GM23338 (cell line): ENCODE measurements at regions not wholly inside any gene's neighbourhood (a gene's known extent, or its start where the extent isn't known, plus 50 kb on each side); places are given as distances from the start of the nearest gene placed in this dataset.

Experiments
- ATAC-seq: fragments of 200-7000 bp; cut with Tn5 transposase; 3 replicates; pipeline ENCODE4 v1.9.1; 2020
- DNase-seq: peaks from one replicate; pipeline ENCODE4 v3.0.0-alpha.2; 2015; ENCODE audit warnings: low spot score
- H2AFZ ChIP-seq: fragments of 200-600 bp; sonication (generic); 2 replicates; pipeline ENCODE4 v1.8.0; 2016; ENCODE audit warnings: antibody characterized with exemption, mild to moderate bottlenecking, moderate library complexity
- H3F3A ChIP-seq: fragments of 200-600 bp; sonication (generic); replicated peaks from 2 replicates; pipeline ENCODE4 v1.8.0; 2017; ENCODE audit warnings: antibody characterized with exemption, mixed run types, low read depth
- H3K27ac ChIP-seq: fragments of 200-600 bp; sonication (generic); 2 replicates; pipeline ENCODE4 v1.6.1; 2016; ENCODE audit warnings: low read depth
- H3K27me3 ChIP-seq: fragments of 200-600 bp; sonication (generic); 2 replicates; pipeline ENCODE4 v1.8.0; 2016; ENCODE audit warnings: mild to moderate bottlenecking, mixed run types, moderate library complexity; ENCODE audit not compliant: insufficient read depth
- H3K36me3 ChIP-seq: fragments of 200-600 bp; sonication (generic); 2 replicates; pipeline ENCODE4 v1.8.0; 2016; ENCODE audit warnings: mild to moderate bottlenecking; ENCODE audit not compliant: insufficient read depth
- H3K4me1 ChIP-seq: fragments of 200-600 bp; sonication (generic); 2 replicates; pipeline ENCODE4 v1.8.0; 2016; ENCODE audit warnings: mild to moderate bottlenecking, moderate library complexity; ENCODE audit not compliant: insufficient read depth
- H3K4me2 ChIP-seq: fragments of 200-600 bp; sonication (generic); 2 replicates; pipeline ENCODE4 v1.7.1; 2017; ENCODE audit warnings: mixed run types
- H3K4me3 ChIP-seq: fragments of 200-600 bp; sonication (generic); 2 replicates; pipeline ENCODE4 v1.6.1; 2016; ENCODE audit warnings: mixed run types
- H3K79me2 ChIP-seq: fragments of 200-600 bp; sonication (generic); replicated peaks from 2 replicates; pipeline ENCODE4 v1.8.0; 2017; ENCODE audit warnings: mild to moderate bottlenecking; ENCODE audit not compliant: insufficient read depth
- H3K9me2 ChIP-seq: fragments of 200-600 bp; sonication (generic); 2 replicates; pipeline ENCODE4 v1.8.0; 2017; ENCODE audit not compliant: insufficient read depth
- H4K20me1 ChIP-seq: fragments of 200-600 bp; sonication (generic); replicated peaks from 2 replicates; pipeline ENCODE4 v1.8.0; 2017; ENCODE audit warnings: mild to moderate bottlenecking; ENCODE audit not compliant: insufficient read depth
- H3K27ac Mint-ChIP-seq: 2 replicates; pipeline ENCODE4 v1.8.0; 2020; ENCODE audit warnings: inconsistent platforms, mild to moderate bottlenecking, moderate library complexity, mixed read lengths
- H3K27me3 Mint-ChIP-seq: 3 replicates; pipeline ENCODE4 v1.8.0; 2022; ENCODE audit warnings: low read depth, mild to moderate bottlenecking, moderate library complexity, mixed read lengths, inconsistent platforms; ENCODE audit not compliant: insufficient read depth, poor library complexity
- H3K36me3 Mint-ChIP-seq: 3 replicates; pipeline ENCODE4 v1.8.0; 2021; ENCODE audit warnings: low read depth, mild to moderate bottlenecking, inconsistent platforms, moderate library complexity, mixed read lengths
- H3K4me1 Mint-ChIP-seq: 3 replicates; pipeline ENCODE4 v1.8.0; 2020; ENCODE audit warnings: mild to moderate bottlenecking, inconsistent platforms, mixed read lengths
- H3K4me3 Mint-ChIP-seq: 3 replicates; pipeline ENCODE4 v1.8.0; 2021; ENCODE audit warnings: moderate library complexity, mild to moderate bottlenecking, inconsistent platforms, mixed read lengths
- H3K9me3 Mint-ChIP-seq: 3 replicates; pipeline ENCODE4 v1.8.0; 2020; ENCODE audit warnings: moderate library complexity, mild to moderate bottlenecking, inconsistent platforms, mixed read lengths
- CREB1 ChIP-seq: fragments of 250-450 bp; sonication (Bioruptor Pico); IDR thresholded peaks from 2 replicates; pipeline ENCODE4 v1.5.0; 2020; ENCODE audit warnings: low read depth, mild to moderate bottlenecking, moderate library complexity
- EZH2 ChIP-seq: fragments of 200-600 bp; sonication (generic); IDR thresholded peaks from one replicate; pipeline ENCODE4 v1.8.0; 2017; ENCODE audit warnings: antibody characterized with exemption, mild to moderate bottlenecking, low read depth; ENCODE audit not compliant: unreplicated experiment
- EZH2phosphoT487 ChIP-seq: fragments of 200-600 bp; sonication (generic); IDR thresholded peaks from one replicate; pipeline ENCODE4 v1.8.1; 2018; ENCODE audit warnings: antibody characterized with exemption; ENCODE audit not compliant: unreplicated experiment
- JUNB ChIP-seq: IDR thresholded peaks from one replicate; pipeline ENCODE4 v1.6.1; 2016; ENCODE audit warnings: antibody characterized with exemption; ENCODE audit not compliant: unreplicated experiment
- NANOG ChIP-seq: IDR thresholded peaks from 2 replicates; pipeline ENCODE4 v1.6.1; 2016; ENCODE audit warnings: antibody characterized with exemption, borderline replicate concordance
- POLR2AphosphoS5 ChIP-seq: IDR thresholded peaks from 2 replicates; pipeline ENCODE4 v1.6.1; 2016; ENCODE audit warnings: antibody characterized with exemption, low read depth
- STAT1 ChIP-seq: IDR thresholded peaks from one replicate; pipeline ENCODE4 v1.6.1; 2016; ENCODE audit warnings: antibody characterized with exemption; ENCODE audit not compliant: unreplicated experiment
- ZNF114 ChIP-seq: fragments of 250-450 bp; sonication (Bioruptor Pico); IDR thresholded peaks from 2 replicates; pipeline ENCODE4 v1.5.0; 2020; ENCODE audit warnings: mild to moderate bottlenecking, moderate library complexity
- ZNF331 ChIP-seq: fragments of 250-450 bp; sonication (Bioruptor Pico); IDR thresholded peaks from 2 replicates; pipeline ENCODE4 v1.5.0; 2020; ENCODE audit warnings: low read depth, mild to moderate bottlenecking, moderate library complexity
- TF ChIP-seq, protein P1 (sequence below), 2 experiments: fragments of 200-600 bp in 1 of 2; sonication (generic) in 1 of 2; conservative IDR thresholded peaks; 2 replicates each; pipeline versions ENCODE4 v1.5.1 to v1.6.1; 2016 to 2017; ENCODE audit warnings: antibody characterized with exemption in 2 of 2, low read depth in 2 of 2, mild to moderate bottlenecking in 2 of 2, moderate library complexity in 1 of 2
- TF ChIP-seq, protein P2 (sequence below): IDR thresholded peaks from 2 replicates; pipeline ENCODE4 v1.6.1; 2016; ENCODE audit warnings: antibody characterized with exemption
- TF ChIP-seq, protein P3 (sequence below): fragments of 250-450 bp; sonication (Bioruptor Pico); IDR thresholded peaks from 2 replicates; pipeline ENCODE4 v1.5.0; 2020; ENCODE audit warnings: mild to moderate bottlenecking, moderate library complexity
- TF ChIP-seq, protein P4 (sequence below): IDR thresholded peaks from one replicate; pipeline ENCODE4 v1.6.1; 2018; ENCODE audit warnings: antibody characterized with exemption; ENCODE audit not compliant: unreplicated experiment

DNA sequence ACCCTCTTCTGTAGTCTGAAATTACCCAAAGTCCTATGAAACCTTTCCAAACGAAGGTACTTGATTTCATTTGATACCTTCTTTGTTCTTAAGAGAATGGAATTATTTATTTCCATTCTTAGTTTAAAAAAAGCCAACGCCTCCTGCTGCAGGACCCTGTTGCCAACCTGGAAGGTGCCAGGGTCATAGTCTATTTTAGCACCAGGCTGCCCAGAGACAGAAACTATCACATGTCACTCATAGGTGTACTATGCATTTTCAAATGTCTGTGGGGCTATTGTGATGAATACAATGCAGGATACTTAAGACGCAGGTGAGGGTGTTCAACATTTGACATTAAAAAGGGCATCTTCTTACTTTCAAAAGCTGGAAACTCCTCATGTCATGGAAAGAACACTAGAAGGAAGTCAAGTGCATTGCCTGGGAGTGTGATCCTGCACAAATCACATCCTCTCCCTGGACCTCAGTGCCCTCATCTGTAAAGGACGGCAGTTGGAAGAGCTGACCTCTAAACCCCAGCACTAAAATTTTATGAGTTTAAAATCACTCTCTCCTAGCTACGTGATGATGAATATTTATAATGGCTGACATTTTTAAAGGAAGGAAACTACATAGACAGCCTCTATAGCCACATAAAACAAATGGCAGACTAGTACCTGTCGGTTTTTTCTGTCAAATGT, 107.3 kb upstream of the SYT6 start:
- H3K4me1 Mint-ChIP-seq: no peaks in the 10 kb centered on the region
- Histone ChIP-seq H3K4me1 (no peaks in the 10 kb centered on the region), H3F3A (no peaks in the 10 kb centered on the region), H3K9me2 (peaks cover 10% of the 10 kb centered on the region), H3K4me2 (no peak overlapping the region), H3K4me3 (no peak overlapping the region), H3K79me2 (no peaks in the 10 kb centered on the region), H4K20me1 (no peaks in the 10 kb centered on the region), H2AFZ (no peak overlapping the region), H3K27me3 (0 out of 2 replicates have a peak, but pooled peaks cover 5% of the 10 kb centered on the region), H3K27ac (no peak overlapping the region), H3K36me3 (no peaks in the 10 kb centered on the region)
- H3K27me3 Mint-ChIP-seq: peaks cover 3% of the 10 kb centered on the region
- no peak overlapping the region for H3K27ac Mint-ChIP-seq
- DNase-seq: no peak
- H3K4me3 Mint-ChIP-seq: no peak overlapping the region
- TF ChIP-seq, protein P1, sequence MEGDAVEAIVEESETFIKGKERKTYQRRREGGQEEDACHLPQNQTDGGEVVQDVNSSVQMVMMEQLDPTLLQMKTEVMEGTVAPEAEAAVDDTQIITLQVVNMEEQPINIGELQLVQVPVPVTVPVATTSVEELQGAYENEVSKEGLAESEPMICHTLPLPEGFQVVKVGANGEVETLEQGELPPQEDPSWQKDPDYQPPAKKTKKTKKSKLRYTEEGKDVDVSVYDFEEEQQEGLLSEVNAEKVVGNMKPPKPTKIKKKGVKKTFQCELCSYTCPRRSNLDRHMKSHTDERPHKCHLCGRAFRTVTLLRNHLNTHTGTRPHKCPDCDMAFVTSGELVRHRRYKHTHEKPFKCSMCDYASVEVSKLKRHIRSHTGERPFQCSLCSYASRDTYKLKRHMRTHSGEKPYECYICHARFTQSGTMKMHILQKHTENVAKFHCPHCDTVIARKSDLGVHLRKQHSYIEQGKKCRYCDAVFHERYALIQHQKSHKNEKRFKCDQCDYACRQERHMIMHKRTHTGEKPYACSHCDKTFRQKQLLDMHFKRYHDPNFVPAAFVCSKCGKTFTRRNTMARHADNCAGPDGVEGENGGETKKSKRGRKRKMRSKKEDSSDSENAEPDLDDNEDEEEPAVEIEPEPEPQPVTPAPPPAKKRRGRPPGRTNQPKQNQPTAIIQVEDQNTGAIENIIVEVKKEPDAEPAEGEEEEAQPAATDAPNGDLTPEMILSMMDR (conservative IDR thresholded peaks at IDR 0.05; ENCODE audit: low read depth in 2 of 2): no peak
- TF ChIP-seq, protein P2, sequence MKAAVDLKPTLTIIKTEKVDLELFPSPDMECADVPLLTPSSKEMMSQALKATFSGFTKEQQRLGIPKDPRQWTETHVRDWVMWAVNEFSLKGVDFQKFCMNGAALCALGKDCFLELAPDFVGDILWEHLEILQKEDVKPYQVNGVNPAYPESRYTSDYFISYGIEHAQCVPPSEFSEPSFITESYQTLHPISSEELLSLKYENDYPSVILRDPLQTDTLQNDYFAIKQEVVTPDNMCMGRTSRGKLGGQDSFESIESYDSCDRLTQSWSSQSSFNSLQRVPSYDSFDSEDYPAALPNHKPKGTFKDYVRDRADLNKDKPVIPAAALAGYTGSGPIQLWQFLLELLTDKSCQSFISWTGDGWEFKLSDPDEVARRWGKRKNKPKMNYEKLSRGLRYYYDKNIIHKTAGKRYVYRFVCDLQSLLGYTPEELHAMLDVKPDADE: no peak
- TF ChIP-seq ZNF114 (CRISPR knock-in tag) (no peak), CREB1 (CRISPR knock-in tag) (no peak), EZH2 (no peak), JUNB (no peak), NANOG (no peak), POLR2AphosphoS5 (no peak), ZNF331 (CRISPR knock-in tag) (no peak), STAT1 (no peak), EZH2phosphoT487 (no peak)
- TF ChIP-seq, protein P3, sequence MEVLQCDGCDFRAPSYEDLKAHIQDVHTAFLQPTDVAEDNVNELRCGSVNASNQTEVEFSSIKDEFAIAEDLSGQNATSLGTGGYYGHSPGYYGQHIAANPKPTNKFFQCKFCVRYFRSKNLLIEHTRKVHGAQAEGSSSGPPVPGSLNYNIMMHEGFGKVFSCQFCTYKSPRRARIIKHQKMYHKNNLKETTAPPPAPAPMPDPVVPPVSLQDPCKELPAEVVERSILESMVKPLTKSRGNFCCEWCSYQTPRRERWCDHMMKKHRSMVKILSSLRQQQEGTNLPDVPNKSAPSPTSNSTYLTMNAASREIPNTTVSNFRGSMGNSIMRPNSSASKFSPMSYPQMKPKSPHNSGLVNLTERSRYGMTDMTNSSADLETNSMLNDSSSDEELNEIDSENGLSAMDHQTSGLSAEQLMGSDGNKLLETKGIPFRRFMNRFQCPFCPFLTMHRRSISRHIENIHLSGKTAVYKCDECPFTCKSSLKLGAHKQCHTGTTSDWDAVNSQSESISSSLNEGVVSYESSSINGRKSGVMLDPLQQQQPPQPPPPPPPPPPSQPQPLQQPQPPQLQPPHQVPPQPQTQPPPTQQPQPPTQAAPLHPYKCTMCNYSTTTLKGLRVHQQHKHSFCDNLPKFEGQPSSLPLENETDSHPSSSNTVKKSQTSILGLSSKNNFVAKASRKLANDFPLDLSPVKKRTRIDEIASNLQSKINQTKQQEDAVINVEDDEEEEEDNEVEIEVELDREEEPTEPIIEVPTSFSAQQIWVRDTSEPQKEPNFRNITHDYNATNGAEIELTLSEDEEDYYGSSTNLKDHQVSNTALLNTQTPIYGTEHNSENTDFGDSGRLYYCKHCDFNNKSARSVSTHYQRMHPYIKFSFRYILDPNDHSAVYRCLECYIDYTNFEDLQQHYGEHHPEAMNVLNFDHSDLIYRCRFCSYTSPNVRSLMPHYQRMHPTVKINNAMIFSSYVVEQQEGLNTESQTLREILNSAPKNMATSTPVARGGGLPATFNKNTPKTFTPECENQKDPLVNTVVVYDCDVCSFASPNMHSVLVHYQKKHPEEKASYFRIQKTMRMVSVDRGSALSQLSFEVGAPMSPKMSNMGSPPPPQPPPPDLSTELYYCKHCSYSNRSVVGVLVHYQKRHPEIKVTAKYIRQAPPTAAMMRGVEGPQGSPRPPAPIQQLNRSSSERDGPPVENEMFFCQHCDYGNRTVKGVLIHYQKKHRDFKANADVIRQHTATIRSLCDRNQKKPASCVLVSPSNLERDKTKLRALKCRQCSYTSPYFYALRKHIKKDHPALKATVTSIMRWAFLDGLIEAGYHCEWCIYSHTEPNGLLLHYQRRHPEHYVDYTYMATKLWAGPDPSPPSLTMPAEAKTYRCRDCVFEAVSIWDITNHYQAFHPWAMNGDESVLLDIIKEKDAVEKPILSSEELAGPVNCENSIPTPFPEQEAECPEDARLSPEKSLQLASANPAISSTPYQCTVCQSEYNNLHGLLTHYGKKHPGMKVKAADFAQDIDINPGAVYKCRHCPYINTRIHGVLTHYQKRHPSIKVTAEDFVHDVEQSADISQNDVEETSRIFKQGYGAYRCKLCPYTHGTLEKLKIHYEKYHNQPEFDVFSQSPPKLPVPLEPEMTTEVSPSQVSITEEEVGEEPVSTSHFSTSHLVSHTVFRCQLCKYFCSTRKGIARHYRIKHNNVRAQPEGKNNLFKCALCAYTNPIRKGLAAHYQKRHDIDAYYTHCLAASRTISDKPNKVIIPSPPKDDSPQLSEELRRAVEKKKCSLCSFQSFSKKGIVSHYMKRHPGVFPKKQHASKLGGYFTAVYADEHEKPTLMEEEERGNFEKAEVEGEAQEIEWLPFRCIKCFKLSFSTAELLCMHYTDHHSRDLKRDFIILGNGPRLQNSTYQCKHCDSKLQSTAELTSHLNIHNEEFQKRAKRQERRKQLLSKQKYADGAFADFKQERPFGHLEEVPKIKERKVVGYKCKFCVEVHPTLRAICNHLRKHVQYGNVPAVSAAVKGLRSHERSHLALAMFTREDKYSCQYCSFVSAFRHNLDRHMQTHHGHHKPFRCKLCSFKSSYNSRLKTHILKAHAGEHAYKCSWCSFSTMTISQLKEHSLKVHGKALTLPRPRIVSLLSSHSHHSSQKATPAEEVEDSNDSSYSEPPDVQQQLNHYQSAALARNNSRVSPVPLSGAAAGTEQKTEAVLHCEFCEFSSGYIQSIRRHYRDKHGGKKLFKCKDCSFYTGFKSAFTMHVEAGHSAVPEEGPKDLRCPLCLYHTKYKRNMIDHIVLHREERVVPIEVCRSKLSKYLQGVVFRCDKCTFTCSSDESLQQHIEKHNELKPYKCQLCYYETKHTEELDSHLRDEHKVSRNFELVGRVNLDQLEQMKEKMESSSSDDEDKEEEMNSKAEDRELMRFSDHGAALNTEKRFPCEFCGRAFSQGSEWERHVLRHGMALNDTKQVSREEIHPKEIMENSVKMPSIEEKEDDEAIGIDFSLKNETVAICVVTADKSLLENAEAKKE: no peak
- TF ChIP-seq, protein P4, sequence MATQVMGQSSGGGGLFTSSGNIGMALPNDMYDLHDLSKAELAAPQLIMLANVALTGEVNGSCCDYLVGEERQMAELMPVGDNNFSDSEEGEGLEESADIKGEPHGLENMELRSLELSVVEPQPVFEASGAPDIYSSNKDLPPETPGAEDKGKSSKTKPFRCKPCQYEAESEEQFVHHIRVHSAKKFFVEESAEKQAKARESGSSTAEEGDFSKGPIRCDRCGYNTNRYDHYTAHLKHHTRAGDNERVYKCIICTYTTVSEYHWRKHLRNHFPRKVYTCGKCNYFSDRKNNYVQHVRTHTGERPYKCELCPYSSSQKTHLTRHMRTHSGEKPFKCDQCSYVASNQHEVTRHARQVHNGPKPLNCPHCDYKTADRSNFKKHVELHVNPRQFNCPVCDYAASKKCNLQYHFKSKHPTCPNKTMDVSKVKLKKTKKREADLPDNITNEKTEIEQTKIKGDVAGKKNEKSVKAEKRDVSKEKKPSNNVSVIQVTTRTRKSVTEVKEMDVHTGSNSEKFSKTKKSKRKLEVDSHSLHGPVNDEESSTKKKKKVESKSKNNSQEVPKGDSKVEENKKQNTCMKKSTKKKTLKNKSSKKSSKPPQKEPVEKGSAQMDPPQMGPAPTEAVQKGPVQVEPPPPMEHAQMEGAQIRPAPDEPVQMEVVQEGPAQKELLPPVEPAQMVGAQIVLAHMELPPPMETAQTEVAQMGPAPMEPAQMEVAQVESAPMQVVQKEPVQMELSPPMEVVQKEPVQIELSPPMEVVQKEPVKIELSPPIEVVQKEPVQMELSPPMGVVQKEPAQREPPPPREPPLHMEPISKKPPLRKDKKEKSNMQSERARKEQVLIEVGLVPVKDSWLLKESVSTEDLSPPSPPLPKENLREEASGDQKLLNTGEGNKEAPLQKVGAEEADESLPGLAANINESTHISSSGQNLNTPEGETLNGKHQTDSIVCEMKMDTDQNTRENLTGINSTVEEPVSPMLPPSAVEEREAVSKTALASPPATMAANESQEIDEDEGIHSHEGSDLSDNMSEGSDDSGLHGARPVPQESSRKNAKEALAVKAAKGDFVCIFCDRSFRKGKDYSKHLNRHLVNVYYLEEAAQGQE: no peak
- no peaks in the 10 kb centered on the region for H3K9me3 Mint-ChIP-seq
- no peaks in the 10 kb centered on the region for H3K36me3 Mint-ChIP-seq
- ATAC-seq: no peak
